ENCODE measurements at regions not wholly inside any gene's neighbourhood (a gene's known extent, or its start where the extent isn't known, plus 50 kb on each side); places are given as distances from the start of the nearest gene placed in this dataset.
A peak's percentile ranks its signal among the peaks of the same experiment; 100 is the strongest.

DNA sequence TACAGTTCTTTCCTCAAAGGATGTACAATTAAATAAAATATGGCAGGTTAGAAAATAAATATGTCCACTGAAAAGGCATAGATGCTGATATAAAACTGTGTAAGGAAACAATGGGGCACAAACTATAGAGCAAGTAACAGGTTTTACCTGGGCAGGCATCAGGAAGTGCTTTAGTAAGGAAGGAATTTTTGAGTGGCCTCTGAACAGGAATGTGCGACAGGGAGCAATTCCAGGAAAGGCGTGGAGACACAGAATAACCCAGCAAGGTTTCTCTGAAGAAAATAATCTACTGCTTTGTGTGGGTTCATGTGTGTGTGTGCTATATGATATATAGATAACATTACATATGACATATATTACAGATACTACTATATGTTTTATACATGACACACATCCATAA is 128.4 kb downstream of the RGS21 start:
- H3K4me1 ChIP-seq, result no peaks in the 10 kb centered on the region
- H3K4me3 ChIP-seq, result no peak overlapping the region
- no peaks in the 10 kb centered on the region for H3K27me3 ChIP-seq
- TF ChIP-seq POLR2A (IDR thresholded peaks at IDR 0.05), result no peak
- TF ChIP-seq, protein P1, sequence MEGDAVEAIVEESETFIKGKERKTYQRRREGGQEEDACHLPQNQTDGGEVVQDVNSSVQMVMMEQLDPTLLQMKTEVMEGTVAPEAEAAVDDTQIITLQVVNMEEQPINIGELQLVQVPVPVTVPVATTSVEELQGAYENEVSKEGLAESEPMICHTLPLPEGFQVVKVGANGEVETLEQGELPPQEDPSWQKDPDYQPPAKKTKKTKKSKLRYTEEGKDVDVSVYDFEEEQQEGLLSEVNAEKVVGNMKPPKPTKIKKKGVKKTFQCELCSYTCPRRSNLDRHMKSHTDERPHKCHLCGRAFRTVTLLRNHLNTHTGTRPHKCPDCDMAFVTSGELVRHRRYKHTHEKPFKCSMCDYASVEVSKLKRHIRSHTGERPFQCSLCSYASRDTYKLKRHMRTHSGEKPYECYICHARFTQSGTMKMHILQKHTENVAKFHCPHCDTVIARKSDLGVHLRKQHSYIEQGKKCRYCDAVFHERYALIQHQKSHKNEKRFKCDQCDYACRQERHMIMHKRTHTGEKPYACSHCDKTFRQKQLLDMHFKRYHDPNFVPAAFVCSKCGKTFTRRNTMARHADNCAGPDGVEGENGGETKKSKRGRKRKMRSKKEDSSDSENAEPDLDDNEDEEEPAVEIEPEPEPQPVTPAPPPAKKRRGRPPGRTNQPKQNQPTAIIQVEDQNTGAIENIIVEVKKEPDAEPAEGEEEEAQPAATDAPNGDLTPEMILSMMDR (IDR thresholded peaks at IDR 0.05), result no peak
- no peaks in the 10 kb centered on the region for H3K36me3 ChIP-seq (ENCODE audit: low read depth, missing control alignments)
- intact Hi-C loops (cut with DNase I; ENCODE audit: low total_unique reads), result no loop called here
- H3K27ac ChIP-seq, result no peak overlapping the region
- 73 to 79% methylated on average over 2 of the region's 2 CpGs for WGBS, 2 donors
- DNase-seq, result no peak
- no peaks in the 10 kb centered on the region for H3K9me3 ChIP-seq

GRCh38 chr1:192445839-192446489 is 129.2 kb downstream of the RGS21 start:
- Histone ChIP-seq H3K4me1 (no peaks in the 10 kb centered on the region), H3K36me3 (ENCODE audit: low read depth, missing control alignments) (no peaks in the 10 kb centered on the region), H3K4me3 (no peak overlapping the region), H3K9me3 (no peaks in the 10 kb centered on the region), H3K27ac (no peak overlapping the region), H3K27me3 (no peaks in the 10 kb centered on the region)
- TF ChIP-seq, protein P1 (IDR thresholded peaks at IDR 0.05), result peak; percentile 62 to 99 (median 89)
- no peak for TF ChIP-seq POLR2A (IDR thresholded peaks at IDR 0.05)
- WGBS, 2 donors, result 11 to 15% methylated on average over 7 of the region's 7 CpGs
- intact Hi-C loops (cut with DNase I; ENCODE audit: low total_unique reads), result no loop called here
- peak; percentile 85 for DNase-seq

DNA sequence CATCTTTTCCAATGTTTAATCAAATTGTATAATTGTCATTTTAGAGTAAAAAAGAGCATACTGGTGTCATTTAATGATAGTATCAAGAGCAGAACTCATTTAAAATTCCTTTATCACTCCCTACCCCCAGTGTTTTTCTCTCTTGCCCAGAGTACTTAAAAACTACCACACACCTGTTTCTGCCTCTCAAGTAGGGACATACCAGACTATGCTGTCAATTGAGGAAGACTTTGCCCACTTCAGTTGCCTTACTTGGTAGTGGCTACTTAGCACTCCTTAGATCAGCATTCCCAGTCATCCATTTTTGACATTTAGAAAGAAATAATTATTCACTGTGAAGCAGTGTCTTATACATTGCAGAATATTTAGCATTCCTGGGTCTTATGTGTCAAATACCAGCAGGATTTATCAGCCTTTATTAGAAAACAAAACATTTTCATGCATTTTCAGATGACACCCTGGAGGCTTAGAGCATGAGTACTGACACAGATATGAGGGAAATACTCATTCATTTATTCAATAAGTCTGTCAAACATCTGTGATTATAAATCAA is 127.5 kb upstream of the RGS1 start:
- Histone ChIP-seq H3K4me3 (no peak overlapping the region), H3K4me1 (no peaks in the 10 kb centered on the region), H3K36me3 (ENCODE audit: low read depth, missing control alignments) (no peaks in the 10 kb centered on the region), H3K27me3 (no peaks in the 10 kb centered on the region), H3K9me3 (no peaks in the 10 kb centered on the region), H3K27ac (no peak overlapping the region)
- no peak for DNase-seq
- intact Hi-C loops (cut with DNase I; ENCODE audit: low total_unique reads), result no loop called here
- TF ChIP-seq POLR2A (IDR thresholded peaks at IDR 0.05), result no peak
- TF ChIP-seq, protein P1 (IDR thresholded peaks at IDR 0.05), result no peak

- WGBS, 2 donors, result 81 to 82% methylated on average over 8 of the region's 8 CpGs
- intact Hi-C loops (cut with DNase I; ENCODE audit: low total_unique reads), result no loop called here
- no peaks in the 10 kb centered on the region for H3K36me3 ChIP-seq (ENCODE audit: low read depth, missing control alignments)
- H3K27me3 ChIP-seq, result no peaks in the 10 kb centered on the region
- no peak for DNase-seq
- no peaks in the 10 kb centered on the region for H3K9me3 ChIP-seq
- no peak overlapping the region for H3K4me3 ChIP-seq
- TF ChIP-seq, protein P1 (IDR thresholded peaks at IDR 0.05), result no peak
- TF ChIP-seq POLR2A (IDR thresholded peaks at IDR 0.05), result no peak
- no peaks in the 10 kb centered on the region for H3K4me1 ChIP-seq
- H3K27ac ChIP-seq, result no peak overlapping the region
Measured at GRCh38 chr1:192453360-192453992, 122.1 kb upstream of the RGS1 start.

- DNase-seq, result no peak
- TF ChIP-seq POLR2A (IDR thresholded peaks at IDR 0.05), result no peak
- TF ChIP-seq, protein P1 (IDR thresholded peaks at IDR 0.05), result no peak
- H3K9me3 ChIP-seq, result no peaks in the 10 kb centered on the region
- H3K4me3 ChIP-seq, result no peak overlapping the region
- H3K36me3 ChIP-seq (ENCODE audit: low read depth, missing control alignments), result no peaks in the 10 kb centered on the region
- no peaks in the 10 kb centered on the region for H3K4me1 ChIP-seq
- no peaks in the 10 kb centered on the region for H3K27me3 ChIP-seq
- H3K27ac ChIP-seq, result no peak overlapping the region
- intact Hi-C loops (cut with DNase I; ENCODE audit: low total_unique reads), result no loop called here
Measured at GRCh38 chr1:192459467-192459866, 116.1 kb upstream of the RGS1 start.
